Prostate gland (tissue), 2 donors: ENCODE measurements at regions not wholly inside any gene's neighbourhood (a gene's known extent, or its start where the extent isn't known, plus 50 kb on each side); places are given as distances from the start of the nearest gene placed in this dataset.

Source experiments
- DNase-seq: peaks from one replicate; pipeline ENCODE4 v3.0.0-alpha.2; 2019; ENCODE audit warnings: low spot score
- H3K27ac ChIP-seq, 2 donors: fragments of 200-600 bp; sonication (generic); 2 replicates each; pipeline ENCODE4 v1.5.1; 2017 to 2019
- H3K27me3 ChIP-seq: fragments of 200-600 bp; sonication (generic); replicated peaks from 2 replicates; pipeline ENCODE4 v1.5.1; 2019; ENCODE audit not compliant: insufficient read depth
- H3K36me3 ChIP-seq, 2 donors: fragments of 200-600 bp; sonication (generic); 1 replicate in 1 of 2; 2 replicates in 1 of 2; pipeline versions ENCODE4 v1.5.1 to v1.8.1; 2017 to 2019
- H3K4me1 ChIP-seq: fragments of 200-600 bp; sonication (generic); replicated peaks from 2 replicates; pipeline ENCODE4 v1.5.1; 2019
- H3K4me3 ChIP-seq, 2 donors: fragments of 200-600 bp; sonication (generic); 2 replicates each; pipeline ENCODE4 v1.5.1; 2017 to 2019
- H3K9me3 ChIP-seq: fragments of 200-600 bp; sonication (generic); 2 replicates; pipeline ENCODE4 v1.5.1; 2017
- POLR2A ChIP-seq: fragments of 450-650 bp; IDR thresholded peaks from one replicate; pipeline ENCODE4 v1.6.1; 2016; ENCODE audit warnings: antibody characterized with exemption, mild to moderate bottlenecking
- POLR2AphosphoS5 ChIP-seq: sonication (generic); formaldehyde crosslinking; IDR thresholded peaks from one replicate; pipeline ENCODE4 v1.6.1; 2017; ENCODE audit warnings: antibody characterized with exemption
- WGBS: methylation state at CpG from one replicate; pipeline ENCODE4 v1.1.5; 2018; 5-methylcytosine and 5-hydroxymethylcytosine counted together
- intact Hi-C: fragments of 100-400 bp; cut with DNase I; formaldehyde crosslinking; loops from one replicate; pipeline ENCODE4 v1.14.2; 2022
- TF ChIP-seq, protein P1 (sequence below), 4 experiments: fragments of 200-600 bp in 2 of 4; fragments of 450-650 bp in 2 of 4; sonication (generic) in 2 of 4; IDR thresholded peaks; 1 replicate in 3 of 4; 2 replicates in 1 of 4; pipeline ENCODE4 v1.5.1; 2016 to 2019; ENCODE audit warnings: antibody characterized with exemption in 4 of 4, mild to moderate bottlenecking in 2 of 4, moderate library complexity in 2 of 4

DNA sequence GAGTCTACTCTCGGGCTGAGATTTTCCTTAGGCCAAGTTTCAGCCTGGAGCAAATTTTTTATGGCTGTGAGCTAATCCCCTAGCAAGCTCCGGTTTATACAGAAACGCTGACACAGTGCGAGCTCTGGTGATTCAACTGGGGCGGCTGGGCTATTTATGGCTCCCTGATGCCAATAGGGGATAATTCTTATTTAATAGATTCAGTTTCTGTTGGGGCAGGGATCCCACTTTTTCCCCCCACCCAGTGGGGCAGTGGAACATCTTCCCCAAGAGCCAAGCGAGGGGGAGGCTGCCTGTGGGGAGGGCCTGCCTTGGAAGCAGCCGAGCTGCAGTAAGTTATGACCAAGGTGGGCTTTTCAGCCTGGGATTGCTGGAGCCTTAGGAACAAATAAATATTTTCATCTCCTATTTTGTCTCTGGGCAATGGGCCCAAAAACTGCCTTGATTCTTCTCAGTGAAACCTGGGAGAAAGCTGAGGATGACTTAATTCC lies 129.1 kb downstream of the MACROH2A1 start:
- WGBS, result 59% methylated on average over 7 of the region's 7 CpGs
- no peaks in the 10 kb centered on the region for H3K4me1 ChIP-seq
- H3K4me3 ChIP-seq, result no peak overlapping the region
- no peak overlapping the region for H3K27ac ChIP-seq
- intact Hi-C loops, result no loop called here
- no peak for DNase-seq
- H3K9me3 ChIP-seq, result no peaks in the 10 kb centered on the region
- no peak for TF ChIP-seq POLR2A
- no peaks in the 10 kb centered on the region for H3K36me3 ChIP-seq
- H3K27me3 ChIP-seq, result no peaks in the 10 kb centered on the region

DNA sequence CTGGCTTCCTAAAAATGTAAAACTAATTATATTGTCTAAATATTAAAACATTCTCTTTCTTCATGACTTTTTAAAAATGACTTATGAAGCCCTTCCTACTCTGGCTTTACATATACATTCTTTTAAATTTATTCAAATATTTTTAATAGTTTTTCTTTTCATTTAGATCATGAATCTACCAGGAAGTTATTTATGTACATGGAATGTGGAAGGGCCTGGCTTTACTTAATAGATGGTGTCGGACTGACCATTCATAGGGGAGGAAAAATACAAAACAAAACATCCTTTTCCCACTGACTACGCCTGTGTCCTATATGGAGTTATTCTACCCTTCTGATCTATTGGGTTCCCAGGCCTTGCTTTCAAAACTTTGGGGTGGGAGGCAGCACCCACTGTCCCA lies 129.8 kb downstream of the MACROH2A1 start:
- Histone ChIP-seq H3K36me3 (no peaks in the 10 kb centered on the region), H3K27ac (no peak overlapping the region), H3K4me1 (no peaks in the 10 kb centered on the region), H3K9me3 (no peaks in the 10 kb centered on the region), H3K4me3 (no peak overlapping the region), H3K27me3 (no peaks in the 10 kb centered on the region)
- intact Hi-C loops, result no loop called here
- WGBS, result 92% methylated on average over 2 of the region's 2 CpGs
- no peak for DNase-seq
- TF ChIP-seq, protein P1, sequence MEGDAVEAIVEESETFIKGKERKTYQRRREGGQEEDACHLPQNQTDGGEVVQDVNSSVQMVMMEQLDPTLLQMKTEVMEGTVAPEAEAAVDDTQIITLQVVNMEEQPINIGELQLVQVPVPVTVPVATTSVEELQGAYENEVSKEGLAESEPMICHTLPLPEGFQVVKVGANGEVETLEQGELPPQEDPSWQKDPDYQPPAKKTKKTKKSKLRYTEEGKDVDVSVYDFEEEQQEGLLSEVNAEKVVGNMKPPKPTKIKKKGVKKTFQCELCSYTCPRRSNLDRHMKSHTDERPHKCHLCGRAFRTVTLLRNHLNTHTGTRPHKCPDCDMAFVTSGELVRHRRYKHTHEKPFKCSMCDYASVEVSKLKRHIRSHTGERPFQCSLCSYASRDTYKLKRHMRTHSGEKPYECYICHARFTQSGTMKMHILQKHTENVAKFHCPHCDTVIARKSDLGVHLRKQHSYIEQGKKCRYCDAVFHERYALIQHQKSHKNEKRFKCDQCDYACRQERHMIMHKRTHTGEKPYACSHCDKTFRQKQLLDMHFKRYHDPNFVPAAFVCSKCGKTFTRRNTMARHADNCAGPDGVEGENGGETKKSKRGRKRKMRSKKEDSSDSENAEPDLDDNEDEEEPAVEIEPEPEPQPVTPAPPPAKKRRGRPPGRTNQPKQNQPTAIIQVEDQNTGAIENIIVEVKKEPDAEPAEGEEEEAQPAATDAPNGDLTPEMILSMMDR (IDR thresholded peaks at IDR 0.05), result no peak

DNA sequence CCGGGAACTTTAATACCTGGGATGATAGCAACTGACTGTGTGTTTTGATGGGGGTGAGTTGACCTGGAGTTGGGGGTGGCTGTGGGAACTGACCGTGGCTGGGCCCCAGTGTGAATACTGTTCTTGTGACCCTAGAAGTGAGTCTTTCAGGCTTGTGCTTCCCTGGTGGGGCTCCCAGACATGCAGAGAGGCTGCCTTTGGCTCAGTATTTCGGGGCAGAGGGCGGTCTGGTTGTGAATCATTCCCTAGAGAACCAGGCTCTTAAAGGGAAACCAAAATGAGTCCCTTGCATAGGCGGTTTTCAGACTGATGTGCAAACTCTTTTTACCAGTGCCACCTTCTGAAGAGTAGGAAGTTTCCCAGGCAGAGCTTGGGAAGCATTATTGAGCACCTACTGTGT lies 132.1 kb downstream of the MACROH2A1 start:
- WGBS, result 89% methylated on average over 5 of the region's 5 CpGs
- H3K27ac ChIP-seq, result no peak overlapping the region

GRCh38 chr5:135266303-135266635 lies 132.8 kb downstream of the MACROH2A1 start:
- 76% methylated on average over 6 of the region's 6 CpGs for WGBS
- DNase-seq, result no peak
- Histone ChIP-seq H3K27ac (no peak overlapping the region), H3K4me3 (no peak overlapping the region), H3K27me3 (no peaks in the 10 kb centered on the region), H3K9me3 (no peaks in the 10 kb centered on the region), H3K36me3 (no peaks in the 10 kb centered on the region), H3K4me1 (no peaks in the 10 kb centered on the region)
- TF ChIP-seq, protein P1 (IDR thresholded peaks at IDR 0.05), result no peak
- TF ChIP-seq POLR2A (no peak), POLR2AphosphoS5 (no peak)
- intact Hi-C loops, result no loop called here

More for the DNA sequence above, 132.1 kb downstream of the MACROH2A1 start:
- intact Hi-C loops, result no loop called here
- H3K4me1 ChIP-seq, result no peaks in the 10 kb centered on the region
- H3K36me3 ChIP-seq, result no peaks in the 10 kb centered on the region
- no peaks in the 10 kb centered on the region for H3K27me3 ChIP-seq
- TF ChIP-seq POLR2A, result no peak
- TF ChIP-seq, protein P1 (IDR thresholded peaks at IDR 0.05), result no peak
- no peak for TF ChIP-seq POLR2AphosphoS5
- no peaks in the 10 kb centered on the region for H3K9me3 ChIP-seq
- no peak overlapping the region for H3K4me3 ChIP-seq
- no peak for DNase-seq

DNA sequence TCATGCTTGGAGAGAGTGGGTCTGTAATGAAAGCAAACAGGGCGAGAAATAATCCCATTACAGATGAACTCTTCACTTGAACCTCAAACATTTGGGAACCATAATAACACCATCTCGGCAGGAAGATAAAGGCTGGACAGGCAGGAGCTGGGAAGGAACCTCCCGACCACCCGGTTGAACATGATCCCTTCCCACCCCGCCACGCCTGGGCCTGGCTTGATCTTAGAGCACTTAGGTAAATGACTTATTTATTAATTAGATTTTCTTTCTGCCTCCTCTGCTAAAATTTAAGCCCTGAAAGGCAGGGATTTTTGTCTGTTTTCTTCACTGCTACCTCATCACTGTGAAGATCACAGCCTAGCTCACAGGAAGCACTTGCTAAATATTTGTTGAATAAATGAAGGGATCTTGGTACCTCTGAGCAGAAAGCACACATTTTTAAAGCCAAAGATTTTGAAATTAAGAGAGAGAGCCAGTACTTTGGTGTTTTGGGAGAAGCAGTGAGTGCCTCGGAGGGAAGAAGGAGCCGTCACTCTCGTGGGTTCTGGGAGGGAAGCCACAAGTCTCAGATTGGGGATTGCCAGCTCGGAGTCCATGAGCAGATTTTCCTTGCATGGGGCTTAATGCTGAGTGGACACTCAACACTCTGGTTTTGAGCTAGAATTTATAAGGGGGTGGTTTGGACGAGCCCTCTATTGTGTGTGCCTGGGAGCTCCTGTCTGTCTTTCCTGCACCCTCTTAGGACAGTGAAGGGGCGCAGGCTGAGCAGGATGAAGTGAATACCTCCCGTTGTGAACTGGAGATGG lies 133.3 kb downstream of the MACROH2A1 start:
- intact Hi-C loops, result no loop called here
- 84% methylated on average over 13 of the region's 13 CpGs for WGBS
- H3K27ac ChIP-seq, result no peak overlapping the region
- no peaks in the 10 kb centered on the region for H3K9me3 ChIP-seq
- H3K36me3 ChIP-seq, result no peaks in the 10 kb centered on the region
- H3K27me3 ChIP-seq, result no peaks in the 10 kb centered on the region
- H3K4me1 ChIP-seq, result no peaks in the 10 kb centered on the region
- no peak for DNase-seq
- H3K4me3 ChIP-seq, result no peak overlapping the region
- TF ChIP-seq POLR2AphosphoS5 (no peak), POLR2A (no peak)
- TF ChIP-seq, protein P1 (IDR thresholded peaks at IDR 0.05), result no peak
